DOHH2 (cell line): ENCODE measurements at regions not wholly inside any gene's neighbourhood (a gene's known extent, or its start where the extent isn't known, plus 50 kb on each side); places are given as distances from the start of the nearest gene placed in this dataset.

Experiments used
- EZH2phosphoT487 ChIP-seq: fragments of 200-600 bp; sonication (generic); IDR thresholded peaks from 2 replicates; pipeline ENCODE4 v1.6.1; 2017; ENCODE audit warnings: borderline replicate concordance, mild to moderate bottlenecking, antibody characterized with exemption, low read length, moderate library complexity, mixed read lengths
- TF ChIP-seq, protein P1 (sequence below): fragments of 200-600 bp; sonication (generic); IDR thresholded peaks from one replicate; pipeline ENCODE4 v1.5.1; 2014; ENCODE audit warnings: antibody characterized with exemption, mild to moderate bottlenecking, low read depth, low read length; ENCODE audit not compliant: poor library complexity, severe bottlenecking

DNA sequence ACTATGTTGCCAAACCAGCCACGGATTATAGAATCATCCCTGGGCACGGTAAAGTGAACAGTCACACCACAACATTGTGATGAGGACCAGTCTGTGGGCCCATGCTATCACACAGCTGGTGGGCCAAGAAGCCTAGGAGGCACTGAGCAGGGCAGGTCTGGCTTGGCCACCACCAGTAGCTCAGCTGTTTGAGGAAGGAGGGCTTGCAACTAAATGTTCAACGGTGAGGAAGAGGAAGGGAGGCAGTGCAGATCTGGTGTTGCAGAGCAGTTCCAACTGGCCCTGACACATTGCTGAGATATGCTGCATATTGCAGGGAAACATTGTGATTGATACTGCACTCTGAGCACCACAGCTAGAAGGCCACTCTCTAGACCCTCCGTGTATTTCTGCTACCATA is 77.9 kb upstream of the ATG10 start:
- TF ChIP-seq, protein P1, sequence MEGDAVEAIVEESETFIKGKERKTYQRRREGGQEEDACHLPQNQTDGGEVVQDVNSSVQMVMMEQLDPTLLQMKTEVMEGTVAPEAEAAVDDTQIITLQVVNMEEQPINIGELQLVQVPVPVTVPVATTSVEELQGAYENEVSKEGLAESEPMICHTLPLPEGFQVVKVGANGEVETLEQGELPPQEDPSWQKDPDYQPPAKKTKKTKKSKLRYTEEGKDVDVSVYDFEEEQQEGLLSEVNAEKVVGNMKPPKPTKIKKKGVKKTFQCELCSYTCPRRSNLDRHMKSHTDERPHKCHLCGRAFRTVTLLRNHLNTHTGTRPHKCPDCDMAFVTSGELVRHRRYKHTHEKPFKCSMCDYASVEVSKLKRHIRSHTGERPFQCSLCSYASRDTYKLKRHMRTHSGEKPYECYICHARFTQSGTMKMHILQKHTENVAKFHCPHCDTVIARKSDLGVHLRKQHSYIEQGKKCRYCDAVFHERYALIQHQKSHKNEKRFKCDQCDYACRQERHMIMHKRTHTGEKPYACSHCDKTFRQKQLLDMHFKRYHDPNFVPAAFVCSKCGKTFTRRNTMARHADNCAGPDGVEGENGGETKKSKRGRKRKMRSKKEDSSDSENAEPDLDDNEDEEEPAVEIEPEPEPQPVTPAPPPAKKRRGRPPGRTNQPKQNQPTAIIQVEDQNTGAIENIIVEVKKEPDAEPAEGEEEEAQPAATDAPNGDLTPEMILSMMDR, result no peak
- TF ChIP-seq EZH2phosphoT487, result no peak
